Activated CD8-positive, alpha-beta T cell treated with anti-CD3 and anti-CD28 coated beads, Interleukin-2, amount 10 ng/mL, durations not matched to agents 7 days and 5 days (primary cell): ENCODE measurements at regions not wholly inside any gene's neighbourhood (a gene's known extent, or its start where the extent isn't known, plus 50 kb on each side); places are given as distances from the start of the nearest gene placed in this dataset.

Experiments used
- ATAC-seq: fragments of 150-1000 bp; cut with Tn5 transposase; one replicate; pipeline ENCODE4 v1.10.0; 2021; ENCODE audit warnings: moderate library complexity
- CTCF ChIA-PET: fragments of 350-600 bp; sonication (Branson Sonifier 250); formaldehyde crosslinking; loops from one replicate; lab custom pipeline; 2021; ENCODE audit warnings: antibody characterized with exemption; lab: Charles Lee
- POLR2A ChIA-PET: fragments of 350-600 bp; sonication (Branson Sonifier 250); formaldehyde crosslinking; loops from one replicate; lab custom pipeline; 2021; ENCODE audit warnings: antibody characterized with exemption; lab: Charles Lee
- DNase-seq: peaks from one replicate; pipeline ENCODE4 v3.0.0-alpha.2; 2020
- H3K27ac Mint-ChIP-seq: one replicate; pipeline ENCODE4 v1.8.0; 2021; ENCODE audit warnings: mild to moderate bottlenecking, mixed read lengths
- H3K27me3 Mint-ChIP-seq: one replicate; pipeline ENCODE4 v1.8.0; 2021; ENCODE audit warnings: low read depth, mixed read lengths
- H3K36me3 Mint-ChIP-seq: one replicate; pipeline ENCODE4 v1.8.0; 2021; ENCODE audit warnings: low read depth, mixed read lengths
- H3K4me1 Mint-ChIP-seq: one replicate; pipeline ENCODE4 v1.8.0; 2021; ENCODE audit warnings: low read depth, mixed read lengths
- H3K4me3 Mint-ChIP-seq: one replicate; pipeline ENCODE4 v1.8.0; 2021; ENCODE audit warnings: mild to moderate bottlenecking, mixed read lengths
- H3K9me3 Mint-ChIP-seq: one replicate; pipeline ENCODE4 v1.8.0; 2022; ENCODE audit warnings: mixed read lengths; ENCODE audit not compliant: insufficient read depth

- no peak overlapping the region for H3K27ac Mint-ChIP-seq
- H3K4me1 Mint-ChIP-seq = no peaks in the 10 kb centered on the region
- CTCF ChIA-PET = no interaction called here
- ATAC-seq (no peak), DNase-seq (no peak)
- H3K4me3 Mint-ChIP-seq = no peak overlapping the region
- POLR2A ChIA-PET = no interaction called here
- H3K9me3 Mint-ChIP-seq = no peaks in the 10 kb centered on the region
- peaks cover 20% of the 10 kb centered on the region for H3K27me3 Mint-ChIP-seq
- H3K36me3 Mint-ChIP-seq = no peaks in the 10 kb centered on the region
These were observed 72.4 kb upstream of the CCDC150 start for GRCh38 chr2:196566961-196567666.

- Mint-ChIP-seq H3K4me3 (no peak overlapping the region), H3K36me3 (no peaks in the 10 kb centered on the region), H3K27me3 (peaks cover 18% of the 10 kb centered on the region), H3K4me1 (no peaks in the 10 kb centered on the region), H3K9me3 (no peaks in the 10 kb centered on the region), H3K27ac (no peak overlapping the region)
- ChIA-PET POLR2A (no interaction called here), CTCF (no interaction called here)
- ATAC-seq (no peak), DNase-seq (no peak)
These were observed 71.0 kb upstream of the CCDC150 start for GRCh38 chr2:196568506-196568905.

GRCh38 chr2:196584903-196585302 is 54.6 kb upstream of the CCDC150 start:
- ATAC-seq (no peak), DNase-seq (no peak)
- Mint-ChIP-seq H3K36me3 (no peaks in the 10 kb centered on the region), H3K4me1 (no peaks in the 10 kb centered on the region), H3K27ac (no peak overlapping the region), H3K4me3 (no peak overlapping the region), H3K9me3 (no peaks in the 10 kb centered on the region), H3K27me3 (peaks cover 50% of the 10 kb centered on the region)
- CTCF ChIA-PET = no interaction called here
- POLR2A ChIA-PET = no interaction called here

GRCh38 chr2:196586511-196586991 is 53.0 kb upstream of the CCDC150 start:
- no peak for ATAC-seq
- ChIA-PET CTCF (no interaction called here), POLR2A (no interaction called here)
- Mint-ChIP-seq H3K9me3 (no peaks in the 10 kb centered on the region), H3K27ac (no peak overlapping the region), H3K4me3 (no peak overlapping the region), H3K36me3 (no peaks in the 10 kb centered on the region), H3K4me1 (no peaks in the 10 kb centered on the region), H3K27me3 (peaks cover 62% of the 10 kb centered on the region)
- DNase-seq = no peak

GRCh38 chr2:196587056-196587455 is 52.5 kb upstream of the CCDC150 start:
- H3K4me3 Mint-ChIP-seq = no peak overlapping the region
- no peaks in the 10 kb centered on the region for H3K9me3 Mint-ChIP-seq
- H3K27me3 Mint-ChIP-seq = peaks cover 67% of the 10 kb centered on the region
- ATAC-seq (no peak), DNase-seq (no peak)
- no peaks in the 10 kb centered on the region for H3K36me3 Mint-ChIP-seq
- H3K4me1 Mint-ChIP-seq = no peaks in the 10 kb centered on the region
- H3K27ac Mint-ChIP-seq = no peak overlapping the region
- ChIA-PET CTCF (no interaction called here), POLR2A (no interaction called here)

- no peak overlapping the region for H3K27ac Mint-ChIP-seq
- ChIA-PET CTCF (no interaction called here), POLR2A (no interaction called here)
- H3K9me3 Mint-ChIP-seq = no peaks in the 10 kb centered on the region
- no peak overlapping the region for H3K4me3 Mint-ChIP-seq
- peaks cover 3% of the 10 kb centered on the region for H3K4me1 Mint-ChIP-seq
- H3K36me3 Mint-ChIP-seq = no peaks in the 10 kb centered on the region
- no peak for DNase-seq
- no peak for ATAC-seq
- H3K27me3 Mint-ChIP-seq = peaks cover 68% of the 10 kb centered on the region
These were observed 51.8 kb upstream of the CCDC150 start for GRCh38 chr2:196587739-196588138.

- Mint-ChIP-seq H3K4me3 (no peak overlapping the region), H3K9me3 (no peaks in the 10 kb centered on the region), H3K27ac (no peak overlapping the region), H3K36me3 (no peaks in the 10 kb centered on the region), H3K27me3 (peaks cover 74% of the 10 kb centered on the region), H3K4me1 (peaks cover 7% of the 10 kb centered on the region)
- ATAC-seq (no peak), DNase-seq (no peak)
- POLR2A ChIA-PET = no interaction called here
- CTCF ChIA-PET = interaction anchor here (0.7 kb wide), 1 partner anchor 47 kb away, joined by 3 read pairs; no protein-coding TSS in a partner anchor
These were observed 50.1 kb upstream of the CCDC150 start for GRCh38 chr2:196589419-196589818.
